ENCODE measurements at regions not wholly inside any gene's neighbourhood (a gene's known extent, or its start where the extent isn't known, plus 50 kb on each side); places are given as distances from the start of the nearest gene placed in this dataset.

DNA sequence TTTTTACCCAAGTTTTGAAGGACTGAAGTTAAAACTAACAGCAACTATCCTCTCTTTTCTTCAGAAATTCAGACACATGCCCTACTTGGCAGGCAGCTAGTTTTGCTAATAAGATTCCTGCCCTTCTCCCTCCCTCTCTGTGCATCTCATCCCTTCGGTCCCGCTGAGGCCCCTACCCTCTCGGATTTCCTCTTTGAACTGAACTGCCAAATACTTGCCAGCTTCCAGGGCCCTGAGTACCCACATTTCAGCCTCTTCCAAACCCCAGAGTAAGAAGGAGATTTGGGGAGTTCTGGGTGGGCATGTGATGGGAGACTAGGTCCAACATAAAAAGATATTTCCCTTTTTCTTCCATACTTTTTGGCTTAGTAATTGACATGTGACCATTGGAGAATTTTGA lies 116.5 kb upstream of the JUN start:
- TF ChIP-seq CTCF (IDR thresholded peaks at IDR 0.05) (no peak), POLR2A (IDR thresholded peaks at IDR 0.05) (no peak)

Measured in uterus (tissue), 2 donors.